ENCODE measurements at regions not wholly inside any gene's neighbourhood (a gene's known extent, or its start where the extent isn't known, plus 50 kb on each side); places are given as distances from the start of the nearest gene placed in this dataset.

- H3K9ac ChIP-seq (ENCODE audit: low read length) = no peak overlapping the region
- no peaks in the 10 kb centered on the region for H4K20me1 ChIP-seq (ENCODE audit: low read depth, low read length)
- TF ChIP-seq CTCF (IDR thresholded peaks at IDR 0.05; ENCODE audit: insufficient read depth, low read length, poor library complexity, severe bottlenecking) (no peak), EZH2phosphoT487 (conservative IDR thresholded peaks at IDR 0.05; ENCODE audit: low read length) (no peak)
- no peaks in the 10 kb centered on the region for H3K27me3 ChIP-seq (ENCODE audit: low read length)
- H3K9me2 ChIP-seq (replicated peaks; ENCODE audit: insufficient read depth, low read length) = no peaks in the 10 kb centered on the region
- no peaks in the 10 kb centered on the region for H3F3A ChIP-seq (ENCODE audit: insufficient read depth)
- H3K4me2 ChIP-seq (ENCODE audit: low read depth, low read length, poor library complexity, severe bottlenecking) = no peak overlapping the region
- no peaks in the 10 kb centered on the region for H3K79me2 ChIP-seq (ENCODE audit: insufficient read depth, low read length)
- no peaks in the 10 kb centered on the region for H3K9me3 ChIP-seq (ENCODE audit: insufficient read depth, low read length)
- no peak overlapping the region for H3K4me3 ChIP-seq (ENCODE audit: insufficient read depth, low read length, poor library complexity, severe bottlenecking)
- no peaks in the 10 kb centered on the region for H3K36me3 ChIP-seq (ENCODE audit: low read length)
- no peak overlapping the region for H3K27ac ChIP-seq (ENCODE audit: low read depth, low read length)
- H2AFZ ChIP-seq (ENCODE audit: low read depth, low read length, severe bottlenecking) = no peak overlapping the region
Observed at GRCh38 chr12:105723494-105723893, 393.0 kb downstream of the C12orf75 start.

DNA sequence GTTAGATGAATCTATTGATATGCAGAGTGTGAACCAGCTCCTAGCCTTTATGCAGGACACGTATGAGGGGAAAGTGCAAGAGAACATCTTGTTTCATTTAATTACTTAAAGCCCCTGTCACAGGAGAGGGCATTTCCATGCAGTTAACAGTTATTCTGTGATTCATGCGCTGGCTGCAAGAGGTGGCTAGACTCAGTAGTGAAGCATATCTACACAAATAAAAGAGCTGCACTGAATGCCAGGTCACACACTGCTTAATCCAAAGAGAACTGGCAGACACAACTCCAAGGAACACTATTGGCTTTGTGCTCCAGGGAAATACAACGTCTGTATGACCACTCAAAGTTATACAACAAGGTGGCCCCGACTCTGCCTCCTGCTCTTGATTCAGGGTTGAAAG lies 394.1 kb downstream of the C12orf75 start:
- Histone ChIP-seq H3K9me3 (ENCODE audit: insufficient read depth, low read length) (no peaks in the 10 kb centered on the region), H3K79me2 (ENCODE audit: insufficient read depth, low read length) (no peaks in the 10 kb centered on the region), H3K9ac (ENCODE audit: low read length) (no peak overlapping the region), H3K27me3 (ENCODE audit: low read length) (no peaks in the 10 kb centered on the region), H3F3A (ENCODE audit: insufficient read depth) (no peaks in the 10 kb centered on the region), H2AFZ (ENCODE audit: low read depth, low read length, severe bottlenecking) (no peak overlapping the region), H3K36me3 (ENCODE audit: low read length) (no peaks in the 10 kb centered on the region), H4K20me1 (ENCODE audit: low read depth, low read length) (no peaks in the 10 kb centered on the region), H3K9me2 (replicated peaks; ENCODE audit: insufficient read depth, low read length) (no peaks in the 10 kb centered on the region), H3K27ac (ENCODE audit: low read depth, low read length) (no peak overlapping the region), H3K4me3 (ENCODE audit: insufficient read depth, low read length, poor library complexity, severe bottlenecking) (no peak overlapping the region), H3K4me2 (ENCODE audit: low read depth, low read length, poor library complexity, severe bottlenecking) (no peak overlapping the region)
- no peak for TF ChIP-seq CTCF (IDR thresholded peaks at IDR 0.05; ENCODE audit: insufficient read depth, low read length, poor library complexity, severe bottlenecking)
- no peak for TF ChIP-seq EZH2phosphoT487 (conservative IDR thresholded peaks at IDR 0.05; ENCODE audit: low read length)

DNA sequence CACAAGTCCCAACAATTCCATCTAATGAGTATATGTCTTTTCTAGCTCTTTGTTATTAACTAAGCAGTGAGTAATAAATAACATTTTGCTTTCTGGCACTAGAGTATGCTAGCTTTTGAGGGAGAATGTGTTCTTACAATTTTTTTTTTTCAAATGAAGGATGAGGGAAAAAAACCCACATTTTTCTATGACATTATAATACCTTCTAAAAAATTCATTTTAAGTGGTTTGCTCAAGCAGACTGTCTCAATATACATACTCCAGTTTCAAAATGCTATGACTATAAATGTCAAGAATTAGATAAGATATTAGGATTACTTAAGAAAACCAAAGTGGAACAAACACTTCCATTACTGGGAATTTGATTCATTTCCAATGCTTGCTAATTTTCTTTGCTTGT lies 394.6 kb downstream of the C12orf75 start:
- no peak overlapping the region for H3K4me2 ChIP-seq (ENCODE audit: low read depth, low read length, poor library complexity, severe bottlenecking)
- H3K79me2 ChIP-seq (ENCODE audit: insufficient read depth, low read length) = no peaks in the 10 kb centered on the region
- H3K9me2 ChIP-seq (replicated peaks; ENCODE audit: insufficient read depth, low read length) = no peaks in the 10 kb centered on the region
- H3K4me3 ChIP-seq (ENCODE audit: insufficient read depth, low read length, poor library complexity, severe bottlenecking) = no peak overlapping the region
- H4K20me1 ChIP-seq (ENCODE audit: low read depth, low read length) = no peaks in the 10 kb centered on the region
- H3F3A ChIP-seq (ENCODE audit: insufficient read depth) = no peaks in the 10 kb centered on the region
- TF ChIP-seq EZH2phosphoT487 (conservative IDR thresholded peaks at IDR 0.05; ENCODE audit: low read length) (no peak), CTCF (IDR thresholded peaks at IDR 0.05; ENCODE audit: insufficient read depth, low read length, poor library complexity, severe bottlenecking) (no peak)
- H3K27ac ChIP-seq (ENCODE audit: low read depth, low read length) = no peak overlapping the region
- no peak overlapping the region for H3K9ac ChIP-seq (ENCODE audit: low read length)
- no peaks in the 10 kb centered on the region for H3K9me3 ChIP-seq (ENCODE audit: insufficient read depth, low read length)
- H3K27me3 ChIP-seq (ENCODE audit: low read length) = no peaks in the 10 kb centered on the region
- H3K36me3 ChIP-seq (ENCODE audit: low read length) = no peaks in the 10 kb centered on the region
- H2AFZ ChIP-seq (ENCODE audit: low read depth, low read length, severe bottlenecking) = no peak overlapping the region
